Astrocyte of the cerebellum (primary cell): ENCODE measurements at regions not wholly inside any gene's neighbourhood (a gene's known extent, or its start where the extent isn't known, plus 50 kb on each side); places are given as distances from the start of the nearest gene placed in this dataset.

Experiments
- DNase-seq: peaks from one replicate; pipeline ENCODE4 v3.0.0-alpha.2; 2011; ENCODE audit warnings: low read depth
- H3K4me3 ChIP-seq: 2 replicates; pipeline ENCODE4 v1.5.1; 2011; ENCODE audit warnings: mild to moderate bottlenecking, low read depth, low read length, moderate library complexity
- in situ Hi-C: cut with HindIII; loops from 2 replicates; pipeline ENCODE4 v1.10.0; 2017; ENCODE audit warnings: low sequenced_read_pairs
- TF ChIP-seq, protein P1 (sequence below): IDR thresholded peaks from 2 replicates; pipeline ENCODE4 v1.5.1; 2012; ENCODE audit warnings: low read length, low read depth, moderate library complexity, mild to moderate bottlenecking; ENCODE audit errors: missing control alignments

DNA sequence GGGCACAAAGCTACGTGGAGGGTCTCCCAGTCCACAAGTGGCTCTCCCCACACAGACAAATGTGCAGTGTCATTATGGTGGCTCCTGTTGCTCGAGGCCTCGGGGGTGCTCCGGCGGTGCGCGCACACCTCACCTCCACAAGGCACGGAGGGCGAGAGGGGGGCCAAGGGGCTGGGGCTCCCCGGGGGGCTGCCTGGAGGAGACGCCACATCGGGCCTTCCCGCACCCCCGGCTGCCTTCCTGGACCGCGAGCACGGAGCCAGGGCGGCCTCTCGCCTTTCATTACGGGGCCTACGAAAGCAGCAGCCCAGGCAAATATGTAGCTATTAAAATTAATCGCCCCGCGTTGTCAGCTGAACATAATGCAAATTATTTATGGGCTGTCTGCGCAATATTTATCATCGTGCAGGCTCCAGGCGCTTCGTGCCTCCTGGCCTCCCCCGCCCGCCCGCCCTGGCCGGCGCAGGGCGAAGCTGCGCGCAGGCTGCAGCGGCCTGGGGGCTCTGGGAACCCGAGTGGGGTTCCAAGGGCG lies 70.8 kb upstream of the BCOR start:
- no peak for DNase-seq
- TF ChIP-seq, protein P1, sequence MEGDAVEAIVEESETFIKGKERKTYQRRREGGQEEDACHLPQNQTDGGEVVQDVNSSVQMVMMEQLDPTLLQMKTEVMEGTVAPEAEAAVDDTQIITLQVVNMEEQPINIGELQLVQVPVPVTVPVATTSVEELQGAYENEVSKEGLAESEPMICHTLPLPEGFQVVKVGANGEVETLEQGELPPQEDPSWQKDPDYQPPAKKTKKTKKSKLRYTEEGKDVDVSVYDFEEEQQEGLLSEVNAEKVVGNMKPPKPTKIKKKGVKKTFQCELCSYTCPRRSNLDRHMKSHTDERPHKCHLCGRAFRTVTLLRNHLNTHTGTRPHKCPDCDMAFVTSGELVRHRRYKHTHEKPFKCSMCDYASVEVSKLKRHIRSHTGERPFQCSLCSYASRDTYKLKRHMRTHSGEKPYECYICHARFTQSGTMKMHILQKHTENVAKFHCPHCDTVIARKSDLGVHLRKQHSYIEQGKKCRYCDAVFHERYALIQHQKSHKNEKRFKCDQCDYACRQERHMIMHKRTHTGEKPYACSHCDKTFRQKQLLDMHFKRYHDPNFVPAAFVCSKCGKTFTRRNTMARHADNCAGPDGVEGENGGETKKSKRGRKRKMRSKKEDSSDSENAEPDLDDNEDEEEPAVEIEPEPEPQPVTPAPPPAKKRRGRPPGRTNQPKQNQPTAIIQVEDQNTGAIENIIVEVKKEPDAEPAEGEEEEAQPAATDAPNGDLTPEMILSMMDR = no peak
- H3K4me3 ChIP-seq = no peak overlapping the region
- in situ Hi-C loops = loop anchor here (5.0 kb wide), 1 partner anchor 81 kb away; no protein-coding TSS in a partner anchor

DNA sequence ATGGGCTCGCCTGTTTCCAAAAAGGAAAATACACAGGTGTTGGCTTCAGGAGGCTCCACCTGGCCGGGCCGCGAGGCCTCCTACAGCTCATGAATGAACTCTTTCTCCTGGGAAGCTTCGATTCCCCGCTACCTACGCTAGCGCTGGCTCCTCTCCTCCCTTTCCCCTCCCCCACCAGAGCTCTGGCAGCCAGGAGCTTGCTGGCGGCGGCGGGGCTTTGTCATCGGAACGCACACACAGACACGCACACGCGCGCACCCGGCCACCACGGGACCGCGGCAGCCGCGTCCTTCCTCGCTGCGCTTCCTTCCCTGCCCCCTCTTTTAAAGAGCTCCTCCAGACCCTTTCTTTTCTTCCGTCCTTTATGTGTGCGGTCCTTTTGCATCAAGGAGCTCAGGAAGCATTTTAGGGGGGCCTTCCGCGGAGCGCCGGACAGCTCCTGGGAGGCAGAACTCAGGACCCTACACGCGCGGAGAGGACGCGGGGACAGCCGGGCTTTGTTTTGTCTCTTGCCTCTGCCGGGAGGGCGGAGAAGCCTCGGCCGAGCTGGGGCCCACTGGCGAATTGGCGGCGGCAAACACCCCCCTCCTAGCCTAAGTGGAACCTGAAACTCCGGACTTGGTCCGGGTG lies 70.2 kb upstream of the BCOR start:
- DNase-seq = no peak
- in situ Hi-C loops = loop anchor here (5.0 kb wide), 1 partner anchor 81 kb away; no protein-coding TSS in a partner anchor
- H3K4me3 ChIP-seq = peak overlapping the region; percentile 18
- TF ChIP-seq, protein P1 = no peak

DNA sequence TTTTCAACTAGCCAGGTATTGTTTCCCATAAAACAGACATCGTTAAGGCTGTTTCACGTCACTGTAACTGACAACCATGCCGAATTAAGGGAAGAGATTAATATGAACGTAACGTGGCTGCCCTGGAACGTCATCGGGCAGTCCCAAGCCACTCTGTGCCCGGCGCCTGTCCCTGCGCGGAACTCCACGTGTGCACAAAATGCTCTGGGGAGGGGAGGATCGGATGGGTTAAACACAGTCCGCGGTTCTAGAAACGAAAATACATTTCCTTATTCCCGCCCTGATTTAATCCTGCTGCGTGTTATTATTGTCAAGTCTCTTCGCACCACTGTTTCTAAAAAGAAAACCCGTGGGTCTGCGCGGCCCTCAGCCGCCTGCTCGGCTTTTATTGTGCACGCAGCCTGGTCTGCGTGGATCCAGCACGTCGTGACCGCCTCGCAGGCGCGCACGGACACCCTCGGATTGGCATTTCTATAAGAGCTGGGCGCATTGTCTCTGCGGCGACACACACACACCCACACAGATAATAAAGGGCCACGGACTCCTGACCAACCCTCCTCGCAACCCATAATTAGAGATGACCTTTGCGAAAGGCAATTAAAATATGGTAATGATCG lies 69.6 kb upstream of the BCOR start:
- TF ChIP-seq, protein P1 = no peak
- peak overlapping the region; percentile 18 for H3K4me3 ChIP-seq
- DNase-seq = no peak
- in situ Hi-C loops = loop anchor here (5.0 kb wide), 1 partner anchor 80 kb away; no protein-coding TSS in a partner anchor

DNA sequence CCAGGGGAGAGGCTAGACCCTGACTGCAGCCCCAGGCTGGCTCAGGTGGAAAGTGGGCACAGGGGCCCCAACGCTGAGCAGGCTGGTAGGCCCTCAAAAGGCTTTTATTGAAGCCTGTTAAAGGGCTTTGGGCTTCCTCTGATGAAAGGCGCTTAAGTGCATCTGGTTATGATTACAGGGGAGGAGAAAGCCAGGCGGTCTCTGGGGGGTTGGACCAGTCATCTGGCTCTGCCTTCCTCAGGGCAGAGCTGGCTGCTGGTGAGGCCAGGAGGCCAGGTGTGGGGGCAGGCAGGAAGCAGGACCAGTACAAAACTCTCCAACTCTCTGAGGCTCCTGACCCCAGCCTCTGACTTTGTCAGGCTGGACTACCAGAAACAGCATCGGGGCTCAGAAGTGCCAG lies 68.8 kb upstream of the BCOR start:
- DNase-seq = no peak
- in situ Hi-C loops = loop anchor here (5.0 kb wide), 1 partner anchor 79 kb away; no protein-coding TSS in a partner anchor

DNA sequence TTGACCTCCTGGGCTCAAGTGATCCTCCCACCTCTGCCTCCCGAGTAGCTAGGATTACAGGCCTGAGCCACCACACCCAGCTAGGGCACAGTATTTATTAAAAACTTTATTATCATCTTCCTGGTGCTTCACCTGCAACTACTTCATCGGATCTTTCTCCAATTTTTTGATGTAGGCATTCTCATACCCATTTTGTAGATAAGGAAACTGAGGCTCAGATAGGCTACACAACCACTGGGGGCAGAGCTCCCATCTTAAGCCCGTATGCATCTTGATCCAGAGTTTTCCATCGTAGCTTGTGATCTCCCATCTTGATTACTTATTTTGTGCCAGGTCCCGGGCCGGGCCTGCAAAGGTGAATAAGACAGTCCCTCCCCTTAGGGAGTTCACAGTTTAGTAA lies 68.1 kb upstream of the BCOR start:
- TF ChIP-seq, protein P1 = no peak
- DNase-seq = no peak
- no peak overlapping the region for H3K4me3 ChIP-seq
- in situ Hi-C loops = loop anchor here (5.0 kb wide), 1 partner anchor 79 kb away; no protein-coding TSS in a partner anchor

More for the DNA sequence above, 68.8 kb upstream of the BCOR start:
- H3K4me3 ChIP-seq = no peak overlapping the region
- TF ChIP-seq, protein P1 = no peak

DNA sequence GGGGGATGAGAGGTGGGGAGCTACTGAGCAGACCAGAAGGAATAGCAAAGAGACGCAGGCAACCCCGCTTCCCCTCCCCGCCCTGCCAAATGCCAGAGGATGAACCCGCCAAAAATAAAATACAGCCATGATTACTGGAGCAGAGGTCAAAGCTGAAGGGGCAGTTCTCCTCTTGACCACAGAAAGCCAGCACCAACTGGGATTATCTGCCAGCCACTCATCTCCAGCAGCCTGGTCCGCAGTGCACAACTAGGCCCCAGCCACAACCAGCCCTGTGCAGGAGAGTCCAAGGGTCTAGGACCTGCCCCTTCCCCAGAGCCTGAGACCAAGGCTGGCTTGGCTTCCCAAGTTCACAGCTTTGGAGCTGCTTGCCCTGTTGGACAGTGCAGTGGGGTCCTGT lies 67.4 kb upstream of the BCOR start:
- no peak for DNase-seq
- TF ChIP-seq, protein P1 = no peak
- in situ Hi-C loops = loop anchor here (5.0 kb wide), 1 partner anchor 78 kb away; no protein-coding TSS in a partner anchor
- H3K4me3 ChIP-seq = no peak overlapping the region
